Right lobe of liver (tissue), 6 donors: ENCODE measurements at regions not wholly inside any gene's neighbourhood (a gene's known extent, or its start where the extent isn't known, plus 50 kb on each side); places are given as distances from the start of the nearest gene placed in this dataset.

Source experiments
- ATAC-seq, 4 donors: fragments of 200-7000 bp; cut with Tn5 transposase; one replicate each; pipeline ENCODE4 v1.9.1; 2020; ENCODE audit warnings: mild to moderate bottlenecking in 4 of 4, moderate library complexity in 4 of 4
- DNase-seq, 3 donors: peaks; one replicate each; pipeline ENCODE4 v3.0.0-alpha.2; 2020
- H3K27ac ChIP-seq, 3 donors: fragments of 200-600 bp; one replicate each; pipeline ENCODE4 v1.8.0; 2022
- H3K27me3 ChIP-seq, 2 donors: fragments of 200-600 bp; one replicate each; pipeline ENCODE4 v1.8.0; 2022
- H3K36me3 ChIP-seq, 4 donors: fragments of 200-600 bp; sonication (generic) in 1 of 4; one replicate each; pipeline versions ENCODE4 v1.5.1 to v1.8.0; 2017 to 2022; ENCODE audit warnings: control low read depth in 1 of 4
- H3K4me1 ChIP-seq, 4 donors: fragments of 200-600 bp; sonication (generic) in 1 of 4; one replicate each; pipeline versions ENCODE4 v1.5.1 to v1.8.0; 2017 to 2022; ENCODE audit warnings: control low read depth in 1 of 4
- H3K4me3 ChIP-seq, 3 donors: fragments of 200-600 bp; one replicate each; pipeline ENCODE4 v1.8.0; 2022
- H3K9me3 ChIP-seq, 4 donors: fragments of 200-600 bp; sonication (generic) in 1 of 4; one replicate each; pipeline versions ENCODE4 v1.5.1 to v1.8.0; 2017 to 2022; ENCODE audit warnings: control low read depth in 1 of 4
- CTCF ChIP-seq, 4 donors: fragments of 200-600 bp in 3 of 4; fragments of 450-650 bp in 1 of 4; IDR thresholded peaks; one replicate each; pipeline versions ENCODE4 v1.5.1 to v1.8.0; 2016 to 2022; ENCODE audit warnings: antibody characterized with exemption in 4 of 4, mild to moderate bottlenecking in 2 of 4
- POLR2A ChIP-seq: fragments of 450-650 bp; IDR thresholded peaks from one replicate; pipeline ENCODE4 v1.6.1; 2017; ENCODE audit warnings: antibody characterized with exemption, mild to moderate bottlenecking
- WGBS: methylation state at CpG from one replicate; pipeline ENCODE4 v1.1.6; 2018; ENCODE audit warnings: low coverage, low lambda C conversion rate; ENCODE audit not compliant: insufficient coverage; ENCODE audit errors: missing lambda C conversion rate; 5-methylcytosine and 5-hydroxymethylcytosine counted together
- intact Hi-C, 2 donors: fragments of 100-400 bp; cut with DNase I; formaldehyde crosslinking; loops; one replicate each; pipeline versions ENCODE4 v1.11.2 to v1.14.1; 2022
- donor health status: DM: no; HTN: yes; CAD: no.
- donor health status: DM: no; HTN: no; CAD: no.
- donor health status: DM: no; HTN: no; CAD: no.
- donor health status: DM: no; HTN: yes; CAD: no.
- donor health status: DM: no; HTN: yes; CAD: no.

DNA sequence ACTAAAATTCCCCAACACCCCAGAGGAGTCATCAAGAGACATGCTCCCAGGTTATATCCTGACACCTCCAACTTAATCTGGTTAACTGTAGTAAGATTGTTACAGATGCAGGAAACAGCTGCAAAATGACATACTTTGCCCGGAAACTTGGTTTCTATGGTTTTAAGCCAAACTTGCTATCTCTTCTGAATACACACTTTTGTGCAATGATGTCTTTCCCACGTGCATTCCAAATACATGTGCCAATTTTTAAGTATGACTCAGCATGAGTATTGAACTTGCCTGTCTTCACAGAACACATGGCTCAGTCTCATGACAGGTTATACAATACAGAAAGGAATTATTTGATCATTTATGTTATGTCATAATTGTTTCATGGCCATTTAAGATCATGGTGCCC is 207.0 kb upstream of the DCBLD2 start:
- Histone ChIP-seq H3K4me3 (no peak overlapping the region), H3K36me3 (no peaks in the 10 kb centered on the region), H3K4me1 (no peaks in the 10 kb centered on the region), H3K9me3 (no peaks in the 10 kb centered on the region), H3K27ac (no peak overlapping the region), H3K27me3 (no peaks in the 10 kb centered on the region)
- DNase-seq (no peak), ATAC-seq (peak in 2 of 4 donors; percentile 44 to 71)
- intact Hi-C loops: no loop called here
- WGBS: 13% methylated on average over 2 of the region's 2 CpGs
- TF ChIP-seq POLR2A: no peak
- TF ChIP-seq CTCF (IDR thresholded peaks at IDR 0.05): no peak

DNA sequence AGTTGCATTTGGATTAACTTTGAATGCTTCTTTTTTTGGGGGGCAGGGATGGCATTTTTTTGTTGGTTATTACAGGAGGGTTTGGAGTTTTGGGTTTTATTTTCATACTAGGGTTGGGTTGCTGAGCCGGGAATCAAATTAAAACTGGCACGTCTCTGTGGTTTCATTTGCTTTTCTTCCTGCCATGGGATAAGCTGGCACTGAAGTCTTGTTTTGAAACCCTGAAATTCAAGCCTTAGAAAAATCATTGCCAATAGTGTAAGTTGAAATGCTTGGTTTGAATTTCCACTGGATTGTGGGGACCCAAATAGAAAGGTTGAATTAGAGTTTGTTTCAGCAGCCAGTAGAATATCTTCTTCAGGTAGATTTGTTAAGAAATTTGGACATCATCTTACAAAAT is 193.1 kb upstream of the DCBLD2 start:
- H3K36me3 ChIP-seq: no peaks in the 10 kb centered on the region
- H3K27me3 ChIP-seq: no peaks in the 10 kb centered on the region
- no peaks in the 10 kb centered on the region for H3K4me1 ChIP-seq
- DNase-seq (no peak), ATAC-seq (no peak)
- no peaks in the 10 kb centered on the region for H3K9me3 ChIP-seq
- H3K4me3 ChIP-seq: no peak overlapping the region
- TF ChIP-seq CTCF (IDR thresholded peaks at IDR 0.05): no peak
- no peak for TF ChIP-seq POLR2A
- H3K27ac ChIP-seq: no peak overlapping the region
- intact Hi-C loops: no loop called here
- 54% methylated on average over 2 of the region's 2 CpGs for WGBS

DNA sequence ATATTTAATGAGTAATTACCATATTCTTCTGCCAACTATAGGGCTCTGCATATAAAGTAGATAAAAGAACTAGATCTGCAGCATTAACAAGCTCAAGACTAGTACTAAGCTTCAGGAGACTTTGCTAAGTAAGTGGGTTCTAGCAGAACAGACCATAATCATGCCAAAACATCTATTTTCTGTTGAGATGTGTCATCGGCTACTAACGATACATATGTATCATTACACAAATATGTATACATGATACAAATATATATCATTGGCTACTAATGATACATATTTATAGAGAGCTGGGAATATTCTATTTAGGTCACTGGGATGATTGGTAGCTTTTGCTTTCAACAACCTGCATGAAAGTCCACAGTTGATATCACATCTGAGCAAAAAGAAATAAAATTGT is 185.8 kb upstream of the DCBLD2 start:
- intact Hi-C loops: no loop called here
- H3K27me3 ChIP-seq: no peaks in the 10 kb centered on the region
- no peaks in the 10 kb centered on the region for H3K36me3 ChIP-seq
- no peaks in the 10 kb centered on the region for H3K9me3 ChIP-seq
- WGBS: 73% methylated on average over 2 of the region's 2 CpGs
- no peak overlapping the region for H3K4me3 ChIP-seq
- H3K27ac ChIP-seq: no peak overlapping the region
- no peak for DNase-seq
- no peaks in the 10 kb centered on the region for H3K4me1 ChIP-seq
- no peak for ATAC-seq
- TF ChIP-seq CTCF (IDR thresholded peaks at IDR 0.05): no peak
- TF ChIP-seq POLR2A: no peak

GRCh38 chr3:99084826-99085225 is 183.3 kb upstream of the DCBLD2 start:
- Histone ChIP-seq H3K4me3 (no peak overlapping the region), H3K9me3 (no peaks in the 10 kb centered on the region), H3K27me3 (no peaks in the 10 kb centered on the region), H3K4me1 (no peaks in the 10 kb centered on the region), H3K27ac (no peak overlapping the region), H3K36me3 (no peaks in the 10 kb centered on the region)
- whole genome bisulfite sequencing: 46% methylated on average over 4 of the region's 4 CpGs
- DNase-seq (no peak), ATAC-seq (no peak)
- TF ChIP-seq CTCF (IDR thresholded peaks at IDR 0.05) (no peak), POLR2A (no peak)
- intact Hi-C loops: no loop called here

GRCh38 chr3:99084156-99084555 is 182.7 kb upstream of the DCBLD2 start:
- intact Hi-C loops: no loop called here
- no peaks in the 10 kb centered on the region for H3K4me1 ChIP-seq
- H3K4me3 ChIP-seq: no peak overlapping the region
- no peak overlapping the region for H3K27ac ChIP-seq
- no peaks in the 10 kb centered on the region for H3K9me3 ChIP-seq
- 82% methylated on average over 2 of the region's 2 CpGs for WGBS
- DNase-seq (no peak), ATAC-seq (no peak)
- H3K36me3 ChIP-seq: no peaks in the 10 kb centered on the region
- no peak for TF ChIP-seq POLR2A
- TF ChIP-seq CTCF (IDR thresholded peaks at IDR 0.05): no peak
- H3K27me3 ChIP-seq: no peaks in the 10 kb centered on the region
